SK-N-MC (cell line): ENCODE measurements at regions not wholly inside any gene's neighbourhood (a gene's known extent, or its start where the extent isn't known, plus 50 kb on each side); places are given as distances from the start of the nearest gene placed in this dataset.

Experiments used
- EZH2 ChIP-seq: fragments of 200-600 bp; sonication (generic); IDR thresholded peaks from one replicate; pipeline ENCODE4 v1.6.1; 2017; ENCODE audit warnings: antibody characterized with exemption
- FOXP2 ChIP-seq: optimal IDR thresholded peaks from 2 replicates; pipeline ENCODE3; 2011; ENCODE audit warnings: mild to moderate bottlenecking, moderate library complexity; ENCODE audit not compliant: insufficient read depth; ENCODE audit errors: extremely low read length, control extremely low read depth
- POLR2AphosphoS5 ChIP-seq: IDR thresholded peaks from 2 replicates; pipeline ENCODE4 v1.6.1; 2012; ENCODE audit warnings: mild to moderate bottlenecking, low read depth, low read length, borderline replicate concordance

- TF ChIP-seq EZH2 (no peak), POLR2AphosphoS5 (no peak), FOXP2 (no peak)
Measured at GRCh38 chr2:144041612-144042011, 478.3 kb downstream of the ZEB2 start.
